K562 (cell line): ENCODE measurements at regions not wholly inside any gene's neighbourhood (a gene's known extent, or its start where the extent isn't known, plus 50 kb on each side); places are given as distances from the start of the nearest gene placed in this dataset.

Experiments used
- BMI1 ChIP-seq: fragments of 150-350 bp; IDR thresholded peaks from 2 replicates; pipeline ENCODE4 v1.6.1; 2014; ENCODE audit warnings: low read length
- CHD4 ChIP-seq: fragments of 200-600 bp; sonication (generic); IDR thresholded peaks from 3 replicates; pipeline ENCODE4 v1.6.1; 2012; ENCODE audit warnings: low read depth, mild to moderate bottlenecking, mixed read lengths, low read length, inconsistent platforms; ENCODE audit not compliant: insufficient read depth, insufficient replicate concordance, poor library complexity, severe bottlenecking
- CTCF ChIP-seq, 3 experiments: IDR thresholded peaks in 2 of 3; conservative IDR thresholded peaks in 1 of 3; 2 replicates each; pipeline ENCODE4 v1.5.1; 2011 to 2012; ENCODE audit warnings: low read length in 3 of 3, mild to moderate bottlenecking in 3 of 3, control low read depth in 2 of 3, improper control_type of control experiment in 1 of 3, inconsistent platforms in 1 of 3, low read depth in 1 of 3, mixed read lengths in 1 of 3, moderate library complexity in 1 of 3; ENCODE audit not compliant: insufficient read depth in 2 of 3
- ETS1 ChIP-seq: conservative IDR thresholded peaks from 2 replicates; pipeline ENCODE4 v1.6.1; 2011; ENCODE audit warnings: low read depth, mild to moderate bottlenecking, low read length; ENCODE audit not compliant: control insufficient read depth
- GABPA ChIP-seq: fragments of 200-800 bp; sonication (Bioruptor generic); conservative IDR thresholded peaks from 2 replicates; pipeline ENCODE4 v1.6.1; 2016; ENCODE audit warnings: low read depth, missing genetic modification characterization, missing compliant biosample characterization
- JUN ChIP-seq, 2 experiments: sonication (generic) in 1 of 2; formaldehyde crosslinking in 1 of 2; IDR thresholded peaks; 2 replicates each; pipeline versions ENCODE4 v1.6.1 to v1.8.0; 2012 to 2022; ENCODE audit warnings: borderline replicate concordance in 2 of 2, mild to moderate bottlenecking in 2 of 2, improper control_type of control experiment in 1 of 2, low read depth in 1 of 2, low read length in 1 of 2, missing genetic modification reagents in 1 of 2
- KLF16 ChIP-seq: IDR thresholded peaks from 2 replicates; pipeline ENCODE4 v1.6.1; 2016; ENCODE audit warnings: antibody characterized with exemption
- SMC3 ChIP-seq: conservative IDR thresholded peaks from 2 replicates; pipeline ENCODE4 v1.6.1; 2011; ENCODE audit warnings: low read depth, low read length, improper control_type of control experiment; ENCODE audit not compliant: insufficient read depth
- ZNF395 ChIP-seq: fragments of 200-800 bp; sonication (Bioruptor generic); IDR thresholded peaks from 2 replicates; pipeline ENCODE4 v1.6.1; 2017; ENCODE audit warnings: missing genetic modification characterization, missing compliant biosample characterization
- ZNF407 ChIP-seq: fragments of 450-650 bp; IDR thresholded peaks from 2 replicates; pipeline ENCODE4 v1.6.1; 2016; ENCODE audit warnings: low read depth

- TF ChIP-seq BMI1, result no peak
- no peak for TF ChIP-seq SMC3
- TF ChIP-seq ZNF407, result no peak
- no peak for TF ChIP-seq ETS1
- no peak for TF ChIP-seq ZNF395 (CRISPR knock-in tag)
- TF ChIP-seq KLF16, result no peak
- no peak for TF ChIP-seq GABPA (tag)
- TF ChIP-seq JUN (IDR thresholded peaks at IDR 0.05; ENCODE audit: borderline replicate concordance, low read depth, low read length), result no peak
- no peak for TF ChIP-seq JUN (CRISPR knock-in tag; IDR thresholded peaks at IDR 0.05; ENCODE audit: borderline replicate concordance)
- no peak for TF ChIP-seq CTCF (IDR thresholded peaks at IDR 0.05 in 2 of 3, conservative IDR thresholded peaks at IDR 0.05 in 1 of 3; ENCODE audit: insufficient read depth in 2 of 3, low read depth in 1 of 3, low read length in 3 of 3)
- no peak for TF ChIP-seq CHD4
Observed at GRCh38 chr12:89153341-89153740, 199.0 kb downstream of the DUSP6 start.
